NCI-H146 (cell line): ENCODE measurements at regions not wholly inside any gene's neighbourhood (a gene's known extent, or its start where the extent isn't known, plus 50 kb on each side); places are given as distances from the start of the nearest gene placed in this dataset.

Experiments
- DNase-seq: peaks from one replicate; lab custom pipeline; 2025; lab: John Stamatoyannopoulos, UW

DNA sequence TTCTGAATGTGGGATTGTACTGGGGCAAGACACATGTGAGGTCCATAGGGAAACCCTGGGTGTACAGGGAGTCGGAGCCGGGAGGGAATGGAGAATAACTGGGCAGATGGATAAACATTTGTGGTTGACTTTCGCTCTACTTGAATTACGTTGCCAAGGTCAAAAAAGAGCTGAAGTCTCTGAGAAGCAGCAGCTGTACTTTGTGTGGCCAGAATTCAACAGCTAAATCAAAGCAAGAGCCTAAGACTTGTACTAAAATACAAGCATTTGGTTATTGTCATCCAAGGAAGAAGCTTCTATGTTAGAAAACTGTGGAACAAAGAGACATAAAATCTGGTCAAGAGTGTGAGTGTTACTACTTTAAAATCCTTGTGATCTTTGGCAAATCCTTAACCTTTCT, 457.2 kb downstream of the ARL4A start:
- no peak for DNase-seq

DNA sequence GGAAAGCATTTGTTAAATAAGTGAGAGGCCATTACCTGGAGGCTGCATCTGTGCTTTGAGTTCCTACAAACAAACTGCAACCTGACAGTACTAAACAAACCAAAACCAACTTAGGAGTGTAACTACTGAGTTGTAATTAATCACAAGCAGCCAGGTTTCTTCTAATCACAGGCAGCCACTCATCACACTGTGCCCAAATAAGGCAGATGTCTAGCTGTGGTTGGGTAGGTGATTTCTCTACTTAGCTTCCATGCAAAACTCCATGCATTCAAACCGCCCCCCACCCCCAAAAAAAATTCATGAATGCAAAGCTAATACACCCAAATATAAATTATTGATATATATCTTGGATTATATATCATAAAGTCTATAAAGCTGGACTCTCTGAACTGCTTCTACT, 461.1 kb downstream of the ARL4A start:
- DNase-seq = no peak

DNA sequence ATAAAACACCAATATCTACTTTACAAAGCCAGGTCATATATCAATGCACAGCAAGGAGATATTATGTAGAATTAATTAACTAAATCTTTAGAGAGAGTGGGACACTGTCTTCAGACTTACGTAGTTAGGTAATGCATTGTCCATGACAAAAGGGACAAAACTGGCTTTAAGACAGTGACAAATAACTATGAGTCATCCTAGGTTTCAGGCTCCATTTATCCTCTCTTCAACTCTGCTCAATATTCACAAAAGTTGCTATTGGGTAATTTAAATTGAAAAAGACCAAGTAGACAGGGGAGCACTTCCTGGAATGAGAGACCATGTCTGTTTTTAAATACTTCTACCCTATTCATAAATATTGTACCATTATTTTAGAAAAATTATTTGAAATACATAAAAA, 464.5 kb downstream of the ARL4A start:
- DNase-seq = no peak

DNA sequence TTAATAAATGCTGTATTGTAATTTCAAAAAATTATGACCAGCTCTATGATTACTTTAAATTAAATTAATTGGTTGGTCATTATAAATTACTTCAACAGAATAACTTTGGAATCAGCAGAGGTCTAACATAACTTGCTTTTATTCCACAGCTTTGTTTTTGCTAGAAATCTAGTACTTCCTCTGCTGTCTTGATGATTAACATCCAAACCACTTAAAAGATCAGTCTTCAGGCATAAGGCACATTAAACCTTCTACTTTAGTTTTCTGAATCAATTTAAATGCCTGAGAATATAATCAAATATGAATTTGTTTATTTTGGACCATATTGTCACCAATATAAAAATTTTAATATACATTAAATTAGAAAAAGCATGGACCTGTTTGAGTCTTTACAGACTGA, 465.3 kb downstream of the ARL4A start:
- DNase-seq = no peak

DNA sequence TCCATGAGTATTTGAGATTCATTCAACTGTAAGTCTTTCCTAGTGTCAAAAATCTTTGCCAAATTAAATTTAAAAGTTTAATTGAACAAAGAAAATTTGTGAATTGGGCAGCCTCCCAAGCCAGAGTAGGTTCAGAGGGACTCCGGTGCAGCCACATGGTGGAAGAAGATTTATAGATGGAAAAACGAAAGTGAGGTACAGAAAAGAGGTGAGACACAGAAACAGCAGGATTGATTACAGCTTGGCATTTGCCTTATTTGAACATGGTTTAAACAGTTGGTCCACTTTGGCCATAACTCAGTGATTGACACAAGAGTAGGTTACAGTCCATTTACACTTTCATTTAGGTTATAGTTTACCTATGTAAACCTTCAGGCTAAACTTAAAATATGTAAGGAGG, 465.8 kb downstream of the ARL4A start:
- no peak for DNase-seq

DNA sequence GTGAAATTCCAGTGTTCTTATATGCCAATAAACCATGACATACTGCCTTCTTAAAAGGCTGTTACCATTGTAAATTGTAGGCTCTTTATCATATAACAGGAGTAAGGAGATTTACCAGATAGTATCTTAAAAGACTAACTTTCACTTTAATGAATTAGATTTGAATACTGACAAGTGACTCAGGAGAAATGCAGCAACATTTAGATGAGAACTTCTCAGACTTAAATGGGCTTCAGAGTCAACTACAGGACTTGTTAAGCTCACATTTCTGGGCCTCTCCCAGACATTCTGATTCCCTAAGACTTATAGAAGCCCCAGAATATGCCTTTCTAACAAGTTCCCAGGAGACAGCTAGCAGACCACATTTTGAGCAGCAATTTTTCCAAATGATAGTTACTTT, 466.3 kb downstream of the ARL4A start:
- DNase-seq = no peak

DNA sequence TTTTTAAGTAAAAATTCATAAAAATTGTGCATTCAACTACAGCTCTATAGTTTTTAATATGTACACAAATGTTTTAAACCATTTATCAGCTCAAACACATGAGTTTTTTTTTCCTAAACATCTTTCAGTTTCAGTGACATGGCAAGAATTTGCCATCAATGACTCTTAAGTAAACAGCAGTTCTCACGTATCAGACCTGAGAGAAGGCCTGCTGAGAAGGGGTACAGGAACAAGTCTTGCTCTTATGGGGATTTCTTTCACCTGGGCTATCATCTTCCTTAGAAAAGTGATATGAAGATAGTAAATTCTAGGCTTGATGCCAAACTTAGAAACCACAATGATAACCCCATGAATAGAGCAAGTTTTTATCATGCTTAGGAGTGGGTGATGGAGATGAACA, 467.8 kb downstream of the ARL4A start:
- DNase-seq = peak; percentile 4

DNA sequence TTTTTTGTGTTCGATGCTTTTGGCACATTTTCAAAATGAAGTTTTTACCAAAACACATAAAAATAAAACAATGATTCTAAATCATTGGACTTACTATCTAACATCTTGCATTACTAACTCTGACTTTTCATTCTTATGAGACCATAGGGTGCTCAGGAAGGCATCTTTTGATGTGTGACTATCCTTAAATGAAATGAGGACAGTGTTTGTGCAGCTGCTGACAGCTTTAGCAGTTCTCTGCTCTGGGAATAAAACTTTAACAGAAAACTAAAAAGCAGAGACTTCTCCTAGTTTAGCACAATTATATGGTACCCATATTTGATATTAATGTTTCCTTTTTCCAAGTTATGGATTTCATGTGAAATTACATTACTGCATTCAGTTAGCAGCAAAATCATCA, 471.6 kb downstream of the ARL4A start:
- peak; percentile 45 for DNase-seq

DNA sequence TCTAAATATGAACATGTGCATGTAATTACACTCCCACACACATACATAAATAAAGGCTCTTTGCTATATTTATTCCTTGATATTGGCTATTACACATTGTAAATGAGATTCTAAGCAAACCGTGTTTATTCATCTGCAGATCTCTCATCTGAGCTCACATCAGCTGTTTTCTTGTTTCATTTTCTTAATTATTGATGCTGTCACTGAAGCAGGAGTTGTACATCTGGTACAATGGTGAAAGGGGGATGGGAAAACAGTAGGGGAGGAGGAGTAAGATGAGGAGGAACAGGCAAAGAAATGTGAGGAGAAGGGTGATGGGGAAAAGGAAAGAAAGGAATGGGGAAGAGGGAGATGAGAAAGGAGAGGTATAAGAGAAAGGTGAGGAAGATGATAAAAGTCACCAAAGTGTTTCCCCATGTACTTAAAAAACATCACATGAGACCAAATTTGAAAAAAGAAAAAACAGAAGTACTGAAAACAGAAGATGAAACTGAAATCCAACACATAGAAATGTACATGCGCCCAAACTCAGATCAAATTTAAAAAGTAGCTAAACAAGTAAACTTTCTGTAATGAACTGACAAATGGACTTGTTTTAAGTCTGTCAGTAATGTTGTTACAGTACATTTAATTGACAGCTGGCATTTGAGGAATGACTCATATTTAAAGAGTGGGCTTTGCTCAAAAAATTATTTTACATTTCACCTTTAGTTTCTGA, 472.2 kb downstream of the ARL4A start:
- DNase-seq = peak; percentile 38

DNA sequence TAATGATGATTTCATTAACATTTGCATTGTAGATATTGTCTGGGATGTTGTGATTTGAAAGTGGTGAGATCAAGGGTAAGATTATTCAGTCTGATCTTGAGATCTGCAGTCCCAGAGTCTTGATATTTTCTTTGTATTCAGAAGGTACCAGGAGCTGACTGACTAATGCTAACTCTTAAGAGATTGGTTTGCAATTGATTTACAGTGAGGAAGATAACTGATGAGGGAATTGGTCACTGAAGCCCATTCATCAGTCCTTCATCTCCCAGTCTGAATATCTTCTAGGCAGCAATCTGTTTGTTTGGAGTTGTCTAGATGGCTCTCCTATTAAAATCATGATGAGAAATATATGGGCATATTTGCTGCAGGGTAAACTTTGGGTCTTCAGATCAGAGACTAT, 473.7 kb downstream of the ARL4A start:
- no peak for DNase-seq

DNA sequence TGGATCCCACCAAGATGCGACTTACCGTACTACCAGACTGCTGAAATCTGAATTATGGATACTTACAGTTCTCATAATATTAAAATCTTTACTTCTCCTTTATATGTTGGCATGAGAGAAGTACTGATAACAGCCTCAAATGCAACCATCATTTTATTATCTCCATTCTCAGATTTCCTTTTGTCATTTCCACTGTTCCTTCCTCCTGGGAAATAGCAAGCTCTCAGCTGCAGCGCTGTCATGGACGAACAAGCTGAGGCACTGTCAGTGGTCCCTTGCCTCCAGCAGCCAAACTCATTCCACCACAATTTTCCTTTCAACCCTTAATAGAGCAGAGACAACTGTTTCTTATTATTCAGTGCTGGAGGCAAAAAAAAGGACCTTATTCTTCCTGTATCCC, 478.4 kb downstream of the ARL4A start:
- DNase-seq = no peak

DNA sequence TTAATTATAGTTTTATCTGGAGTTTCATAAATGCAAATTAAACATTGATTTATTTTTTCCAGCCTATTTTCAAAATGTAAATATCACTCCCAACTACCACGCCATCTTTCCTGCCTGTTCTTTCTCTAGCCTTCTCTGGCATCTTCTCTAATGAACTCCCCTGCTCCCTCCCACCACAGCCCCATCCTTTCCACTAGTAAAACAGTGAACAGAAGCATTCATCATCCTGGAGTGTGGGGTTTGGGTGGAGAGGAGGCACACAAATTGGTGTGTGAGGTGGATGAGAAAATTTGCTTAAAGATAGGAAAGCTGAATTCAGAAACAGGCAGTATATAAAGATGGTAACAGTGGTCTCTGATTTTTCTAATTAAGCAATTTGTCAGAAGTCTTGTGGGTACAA, 479.4 kb downstream of the ARL4A start:
- DNase-seq = no peak

DNA sequence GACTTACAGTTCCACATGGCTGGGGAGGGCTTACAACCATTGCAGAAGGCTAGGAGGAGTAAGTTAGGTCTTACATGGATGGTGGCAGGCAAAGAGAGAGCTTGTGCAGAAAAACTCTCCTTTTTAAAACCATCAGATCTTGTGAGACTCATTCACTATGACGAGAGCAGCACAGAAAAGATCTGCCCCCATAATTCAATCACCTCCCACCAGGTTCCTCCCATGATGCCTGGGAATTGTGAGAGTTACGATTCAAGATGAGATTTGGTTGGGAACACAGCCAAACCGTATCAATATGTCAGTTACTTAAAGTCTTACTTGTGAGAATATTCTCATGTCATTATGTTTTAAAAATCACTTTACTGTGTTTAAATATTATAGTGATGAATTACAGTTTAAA, 481.9 kb downstream of the ARL4A start:
- DNase-seq = no peak

DNA sequence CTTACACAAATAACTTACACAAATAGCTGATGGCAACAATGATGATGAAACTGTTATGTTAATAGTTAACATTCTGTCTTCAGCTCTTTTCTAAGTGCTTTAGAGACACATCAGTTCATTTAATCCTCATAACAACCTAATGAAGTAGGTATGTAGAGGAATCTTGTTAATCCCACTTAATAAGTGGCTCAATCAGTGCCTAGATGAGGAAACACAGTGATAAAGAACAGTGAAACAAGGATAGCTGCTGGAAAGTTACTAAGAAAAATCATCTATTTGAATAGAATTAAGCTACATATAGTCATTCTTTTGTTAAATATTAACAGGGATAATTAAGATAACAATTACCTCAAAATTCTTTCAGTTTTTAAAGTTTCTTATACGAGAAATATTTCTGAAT, 487.6 kb downstream of the ARL4A start:
- DNase-seq = no peak

DNA sequence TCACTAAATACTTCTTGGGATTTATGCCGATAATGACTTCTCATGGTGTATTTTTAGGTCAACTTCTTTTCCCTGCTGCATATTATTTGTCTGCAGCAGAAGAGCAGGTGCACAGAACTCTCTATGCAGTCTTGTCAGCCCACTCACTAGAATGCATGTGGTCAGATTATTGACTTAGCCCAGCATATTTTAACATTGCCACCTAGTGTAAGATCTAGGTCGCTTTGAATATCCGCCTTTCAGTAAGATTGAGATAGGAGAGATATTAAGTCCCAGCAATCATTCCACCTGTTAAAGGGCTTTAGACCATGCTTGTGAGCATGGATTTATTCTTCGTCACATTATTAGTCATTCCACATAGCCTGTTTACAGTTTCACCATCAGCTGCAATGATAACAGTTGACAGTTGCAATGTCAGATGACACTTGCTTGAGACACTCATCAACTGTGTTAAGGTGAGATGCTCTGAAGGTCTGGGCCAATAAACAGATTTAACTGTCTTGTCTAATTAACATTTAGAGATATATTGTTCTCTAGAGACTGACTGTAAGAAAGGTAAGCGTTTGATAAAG, 491.7 kb downstream of the ARL4A start:
- peak; percentile 68 for DNase-seq

DNA sequence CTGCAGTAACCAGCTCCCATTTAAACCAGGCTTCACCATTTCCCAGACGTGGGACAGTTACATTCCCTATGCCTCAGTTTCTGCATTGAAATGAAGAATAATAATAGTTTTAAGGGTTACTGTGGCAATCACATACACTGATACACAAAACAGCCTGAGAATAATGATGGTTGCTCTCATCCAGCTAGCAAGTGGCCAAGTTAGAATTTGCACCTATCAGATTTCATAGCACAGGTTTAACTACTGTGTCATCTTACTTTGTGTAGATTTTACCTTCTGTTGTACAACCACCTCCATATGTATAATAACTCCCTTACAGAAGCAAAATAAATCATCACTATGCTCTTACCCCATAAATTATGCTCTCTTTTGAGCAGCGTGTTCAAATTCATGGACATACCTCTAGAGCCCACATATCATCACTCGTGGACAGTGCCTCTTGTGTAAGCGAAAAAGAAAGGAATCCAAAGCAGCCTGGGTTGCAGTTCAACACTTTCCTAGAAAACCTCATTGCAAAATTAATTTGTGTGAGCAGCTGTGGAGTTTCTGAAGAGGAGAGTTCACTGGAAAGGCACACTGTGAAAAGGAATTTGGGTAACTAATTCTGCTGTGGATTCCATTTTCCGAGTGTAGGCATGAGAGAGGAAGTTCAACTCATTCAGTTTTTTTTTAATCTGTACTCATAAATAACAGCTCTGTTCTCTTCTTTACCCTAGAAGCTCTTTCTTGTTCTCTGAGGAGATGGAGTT, 492.5 kb downstream of the ARL4A start:
- no peak for DNase-seq

DNA sequence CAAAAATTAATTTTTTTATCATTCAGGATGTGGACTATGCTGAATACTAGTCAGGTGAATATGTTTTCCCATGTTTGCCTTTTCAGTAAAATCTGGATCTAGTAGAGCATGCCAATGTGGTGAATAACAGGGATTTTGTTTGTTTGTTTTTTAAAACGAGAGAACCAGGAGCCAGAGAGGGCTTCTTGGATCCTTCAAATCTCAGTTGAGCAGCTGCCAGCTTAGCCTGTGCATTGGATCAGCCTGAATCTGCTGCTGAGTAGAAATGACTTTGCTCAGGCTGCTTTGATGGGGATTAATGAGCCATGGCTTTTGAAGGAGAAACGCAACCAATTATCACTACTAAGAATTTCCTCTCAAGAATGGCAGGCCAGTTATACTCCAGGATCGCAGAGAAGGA, 493.8 kb downstream of the ARL4A start:
- no peak for DNase-seq

DNA sequence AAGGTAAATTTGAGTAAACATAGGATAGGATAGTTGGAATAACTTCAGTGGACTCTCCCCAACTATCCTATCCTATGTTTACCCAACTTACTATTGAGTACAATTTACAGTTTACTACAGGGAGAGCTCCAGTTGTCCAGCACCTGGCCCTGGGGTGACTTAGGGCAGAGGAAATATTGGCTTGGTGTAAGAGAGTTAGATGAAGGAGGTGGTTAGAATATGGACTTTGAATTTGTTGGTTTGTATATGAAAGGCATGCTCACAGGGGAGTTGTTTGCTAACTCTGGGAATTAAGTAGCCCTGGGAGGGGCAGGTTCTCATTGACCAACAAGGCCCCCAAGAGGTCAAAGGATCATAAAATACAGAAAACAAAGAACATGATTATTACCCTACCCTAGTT, 497.7 kb downstream of the ARL4A start:
- no peak for DNase-seq

DNA sequence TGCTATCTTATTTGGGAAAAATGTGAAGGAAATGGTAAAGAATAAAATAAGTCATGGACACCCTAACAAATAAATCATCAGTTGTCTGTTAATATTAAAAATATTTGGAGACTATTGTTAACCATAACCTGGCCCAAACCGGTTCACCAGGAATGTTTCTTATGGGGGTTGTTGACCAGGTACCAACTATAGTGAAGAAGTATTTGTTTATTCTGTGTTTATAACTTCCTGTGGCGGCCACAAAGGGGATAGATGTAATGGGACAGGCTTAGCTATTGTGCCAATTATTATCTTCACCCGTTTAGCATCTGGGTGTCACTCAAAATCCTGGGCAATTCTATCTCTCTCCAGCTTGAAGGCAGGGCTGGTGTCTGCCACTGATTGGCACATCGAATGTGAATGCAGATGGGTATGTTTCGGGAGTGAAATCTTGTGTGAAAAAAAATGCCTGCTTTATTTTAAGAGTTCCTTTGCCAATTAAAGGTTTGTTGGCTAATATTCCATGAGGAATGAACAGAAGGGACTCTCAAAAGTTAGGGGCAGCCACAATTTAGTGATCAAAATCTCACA, 500.9 kb downstream of the ARL4A start:
- no peak for DNase-seq

DNA sequence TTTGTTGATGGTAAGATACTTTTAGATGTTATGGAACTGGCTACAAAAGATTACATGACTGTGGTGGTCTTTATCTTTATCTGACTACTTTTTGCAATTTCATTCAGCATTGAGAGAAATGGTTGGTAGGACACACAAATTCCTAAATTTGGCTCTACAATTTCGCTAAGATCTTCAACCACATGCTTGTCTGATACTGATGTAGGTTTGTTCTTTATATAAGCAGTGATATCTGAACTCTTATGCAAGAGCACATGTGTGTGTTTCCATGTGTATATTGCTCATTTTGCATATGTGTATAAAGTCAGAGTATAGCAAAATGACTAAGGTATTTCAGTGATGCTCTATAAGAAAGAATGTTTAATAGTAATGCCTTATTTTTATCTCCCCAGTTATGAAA, 501.5 kb downstream of the ARL4A start:
- DNase-seq = no peak

DNA sequence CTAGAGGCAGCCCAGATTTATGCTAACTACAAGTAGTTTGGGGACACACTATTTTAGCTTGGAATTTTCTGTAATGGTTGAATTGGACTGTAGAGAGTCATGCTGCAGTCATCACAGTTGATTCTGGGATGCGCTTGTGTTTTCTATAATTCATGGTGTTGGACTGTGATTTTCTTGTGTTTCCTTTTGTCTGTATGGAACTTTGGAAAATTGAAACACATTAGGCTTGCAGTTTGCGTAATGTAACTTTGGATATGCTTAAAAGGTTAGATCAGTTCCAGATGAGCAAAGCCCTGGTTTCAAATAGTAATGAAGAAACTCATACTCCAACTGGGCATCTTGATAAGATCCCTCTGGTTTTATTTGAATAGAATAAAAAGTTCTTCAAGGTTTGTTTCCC, 502.2 kb downstream of the ARL4A start:
- DNase-seq = no peak

DNA sequence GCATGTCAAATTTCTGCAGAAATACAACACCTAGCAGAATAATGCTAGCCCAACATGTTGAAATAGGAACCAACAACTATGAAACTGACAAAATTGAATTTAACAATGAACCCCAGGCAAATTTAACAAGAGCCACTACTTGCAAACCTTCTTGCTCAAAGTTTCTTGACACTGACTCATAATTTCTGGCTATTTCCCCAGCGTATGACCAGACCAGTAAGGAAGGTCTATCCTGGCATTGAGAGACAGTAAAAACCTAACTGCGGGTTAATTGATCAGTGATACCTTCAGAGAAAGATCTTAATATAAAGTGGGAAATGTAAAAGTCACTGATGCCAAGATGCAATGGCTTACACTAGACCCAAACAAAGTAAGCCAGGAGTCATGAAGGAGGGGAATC, 510.1 kb downstream of the ARL4A start:
- no peak for DNase-seq

DNA sequence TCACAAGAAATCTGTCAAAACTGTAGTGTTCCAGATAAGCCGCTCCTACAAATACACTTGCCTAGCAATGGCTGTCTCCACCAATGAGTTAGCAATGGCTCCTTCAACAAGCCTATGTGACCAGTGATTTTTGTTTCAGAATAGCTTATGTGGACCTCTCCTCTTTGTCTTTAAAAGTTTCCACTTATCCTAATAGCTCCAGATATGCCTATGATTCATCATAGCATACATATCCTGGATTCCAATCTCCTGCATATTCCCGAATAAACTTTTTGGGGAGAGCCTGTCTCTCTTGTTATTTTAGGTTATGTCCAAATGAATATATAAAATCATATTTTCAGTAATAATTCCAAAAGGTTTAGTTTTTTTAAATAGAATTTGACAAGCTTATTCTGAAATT, 510.6 kb downstream of the ARL4A start:
- DNase-seq = no peak
